WI38 (cell line): ENCODE measurements at regions not wholly inside any gene's neighbourhood (a gene's known extent, or its start where the extent isn't known, plus 50 kb on each side); places are given as distances from the start of the nearest gene placed in this dataset.

Experiments
- H3K4me3 ChIP-seq: 2 replicates; pipeline ENCODE4 v1.5.1; 2011; ENCODE audit warnings: low read depth, mild to moderate bottlenecking, control low read depth, low read length
- CTCF ChIP-seq: IDR thresholded peaks from 2 replicates; pipeline ENCODE4 v1.5.1; 2012; ENCODE audit warnings: low read depth, mild to moderate bottlenecking, control low read depth, low read length

- TF ChIP-seq CTCF = no peak
- H3K4me3 ChIP-seq = no peak overlapping the region
Observed at GRCh38 chr16:16917191-16917785, 538.3 kb downstream of the NPIPA7 start.

- TF ChIP-seq CTCF = no peak
- no peak overlapping the region for H3K4me3 ChIP-seq
Observed at GRCh38 chr16:16923479-16923878, 544.5 kb downstream of the NPIPA7 start.

- TF ChIP-seq CTCF = no peak
- H3K4me3 ChIP-seq = no peak overlapping the region
Observed at GRCh38 chr16:16924613-16925012, 545.7 kb downstream of the NPIPA7 start.

GRCh38 chr16:16925432-16925831 is 545.3 kb downstream of the XYLT1 start:
- TF ChIP-seq CTCF = no peak

GRCh38 chr16:16928532-16929109 is 542.1 kb downstream of the XYLT1 start:
- no peak overlapping the region for H3K4me3 ChIP-seq
- TF ChIP-seq CTCF = no peak

More at GRCh38 chr16:16925432-16925831, 545.3 kb downstream of the XYLT1 start:
- H3K4me3 ChIP-seq = no peak overlapping the region

- no peak overlapping the region for H3K4me3 ChIP-seq
- no peak for TF ChIP-seq CTCF
Observed at GRCh38 chr16:16930309-16931000, 540.3 kb downstream of the XYLT1 start.

GRCh38 chr16:16933861-16934260 is 536.9 kb downstream of the XYLT1 start:
- no peak overlapping the region for H3K4me3 ChIP-seq
- no peak for TF ChIP-seq CTCF
